GM19328 (cell line): ENCODE measurements at regions not wholly inside any gene's neighbourhood (a gene's known extent, or its start where the extent isn't known, plus 50 kb on each side); places are given as distances from the start of the nearest gene placed in this dataset.

Experiments
- ATAC-seq: cut with Tn5 transposase; IDR thresholded peaks from one replicate; pipeline ENCODE4 v1.9.1; 2021; ENCODE audit warnings: mild to moderate bottlenecking, moderate library complexity; ENCODE audit not compliant: unreplicated experiment

DNA sequence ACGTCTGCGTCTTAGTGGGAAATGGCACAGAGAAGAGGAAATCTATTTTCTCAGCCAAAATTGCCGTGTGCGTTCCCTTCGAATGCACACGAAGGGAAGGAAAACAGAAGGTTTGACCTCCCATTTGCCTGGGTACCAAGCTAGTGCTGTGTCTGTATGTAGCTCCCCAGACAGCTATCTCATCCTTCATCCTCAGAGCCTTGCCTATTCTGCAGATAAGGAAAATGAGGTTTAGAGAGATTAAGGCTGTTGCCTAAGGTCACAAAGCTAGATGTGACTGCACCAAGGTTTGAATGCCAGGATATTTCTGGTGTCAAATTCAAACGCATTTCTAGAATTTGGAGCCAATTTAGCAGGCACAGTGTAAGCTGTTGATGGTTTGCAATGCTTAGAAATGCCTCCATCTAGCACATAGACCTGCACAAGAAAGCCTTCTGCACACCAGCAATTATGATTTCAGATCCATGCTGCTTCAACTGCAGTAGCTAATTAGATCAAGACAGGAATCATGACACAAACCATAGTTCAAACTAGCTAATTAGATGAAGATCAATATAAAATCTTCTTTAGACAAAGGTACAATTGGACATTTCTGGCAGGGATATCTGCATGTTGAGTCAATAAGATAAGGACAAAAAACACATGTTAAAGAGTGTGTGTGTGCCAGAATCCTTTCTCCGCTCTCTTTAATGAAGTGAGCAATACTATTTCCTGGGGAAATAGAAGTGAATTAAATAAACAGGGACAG, 115.1 kb downstream of the CMPK2 start:
- no peak for ATAC-seq

DNA sequence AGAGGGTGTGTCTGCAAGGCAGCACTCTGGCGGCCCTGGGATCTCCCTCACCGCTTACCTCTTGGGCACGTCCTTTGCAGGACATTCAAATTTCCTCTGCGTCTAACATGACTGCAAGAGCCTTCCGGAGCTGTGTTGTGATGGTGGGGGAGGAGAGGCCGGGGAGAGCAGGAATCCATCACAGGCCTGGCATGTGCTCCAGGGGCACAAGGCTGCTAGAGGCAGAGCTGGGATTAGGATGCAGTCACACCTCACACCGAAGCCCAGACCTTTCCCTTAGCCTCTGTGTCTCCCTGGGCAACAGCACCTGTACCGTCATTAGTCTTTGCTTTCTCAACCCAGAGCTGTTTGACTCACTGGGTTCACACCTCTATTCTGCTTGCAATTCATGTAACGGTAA, 111.3 kb downstream of the CMPK2 start:
- ATAC-seq = no peak

DNA sequence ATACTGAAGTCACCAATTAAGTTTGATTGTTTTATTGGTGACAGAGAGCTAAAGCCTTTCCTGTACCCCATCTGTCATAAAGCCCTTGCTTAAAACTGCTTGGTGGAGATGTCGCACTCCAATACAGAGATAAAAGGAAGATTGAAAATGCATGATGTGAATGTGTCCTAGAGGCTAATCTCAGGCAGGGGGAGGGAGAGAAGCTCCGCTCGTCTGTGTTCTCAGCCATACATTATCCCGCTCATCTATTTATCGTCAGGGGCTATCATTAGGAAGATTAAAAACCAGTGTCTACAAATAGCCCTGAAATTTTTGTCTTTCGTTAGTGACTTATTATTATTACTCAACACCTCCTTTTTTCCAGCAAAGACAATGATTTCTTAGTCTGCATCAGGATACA, 110.3 kb downstream of the CMPK2 start:
- ATAC-seq = no peak

DNA sequence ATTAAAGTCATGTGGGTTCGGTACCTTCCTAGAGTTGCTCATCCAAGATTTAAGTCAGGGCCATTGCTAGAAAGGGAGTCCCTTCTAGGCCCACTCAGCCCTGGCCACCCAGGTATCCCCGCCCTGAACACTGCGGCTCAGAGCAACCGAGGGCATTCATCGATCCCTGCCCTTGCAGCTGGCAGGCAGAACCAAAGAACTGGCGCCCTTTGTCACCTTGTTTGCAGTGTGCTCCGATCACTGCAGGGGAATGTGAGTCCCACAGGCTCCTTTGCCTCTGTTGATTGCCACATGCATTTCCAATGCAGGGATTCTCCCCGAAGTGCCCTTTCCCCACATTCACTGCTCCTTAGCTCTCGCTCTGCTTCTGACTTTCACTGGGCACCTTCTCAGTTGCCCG, 108.5 kb downstream of the CMPK2 start:
- ATAC-seq = no peak

DNA sequence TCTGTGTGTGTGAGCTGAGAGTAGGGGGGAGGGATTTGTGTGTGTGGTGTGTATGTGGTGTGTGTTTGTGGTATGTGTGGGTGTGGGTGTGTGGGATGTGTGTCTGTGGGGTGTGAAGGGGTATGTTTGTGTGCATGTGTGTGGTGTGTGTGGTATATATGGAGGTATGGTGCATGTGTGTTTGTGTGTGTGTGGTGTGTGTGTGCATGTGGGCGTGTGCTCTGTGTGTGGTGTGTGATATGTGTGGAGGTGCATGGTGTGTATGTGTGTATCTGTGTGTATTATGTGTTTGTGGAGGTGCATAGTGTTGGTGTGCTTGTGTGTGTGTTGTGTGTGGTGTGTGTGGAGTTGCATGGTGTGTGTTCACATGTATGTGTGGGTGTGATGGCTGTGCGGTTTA, 106.0 kb downstream of the CMPK2 start:
- ATAC-seq = no peak

DNA sequence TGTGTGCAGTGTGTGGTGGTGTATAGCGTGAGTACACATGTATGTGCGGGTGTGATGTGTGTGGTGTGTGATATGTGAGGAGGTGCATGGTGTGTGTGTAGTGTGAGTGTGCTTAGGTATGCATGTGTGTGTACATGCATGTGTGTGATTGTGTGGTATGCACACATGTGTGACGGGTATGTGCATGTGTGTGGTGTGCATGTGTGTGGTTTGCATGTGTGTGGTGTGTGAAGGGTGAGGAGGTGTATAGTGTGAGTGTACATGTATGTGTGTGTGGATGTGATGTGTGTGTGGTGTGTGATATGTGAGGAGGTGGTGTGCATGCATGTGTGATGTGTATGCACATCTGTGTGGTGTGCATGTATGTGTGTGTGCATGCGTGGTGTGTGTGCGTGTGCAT, 105.6 kb downstream of the CMPK2 start:
- no peak for ATAC-seq

DNA sequence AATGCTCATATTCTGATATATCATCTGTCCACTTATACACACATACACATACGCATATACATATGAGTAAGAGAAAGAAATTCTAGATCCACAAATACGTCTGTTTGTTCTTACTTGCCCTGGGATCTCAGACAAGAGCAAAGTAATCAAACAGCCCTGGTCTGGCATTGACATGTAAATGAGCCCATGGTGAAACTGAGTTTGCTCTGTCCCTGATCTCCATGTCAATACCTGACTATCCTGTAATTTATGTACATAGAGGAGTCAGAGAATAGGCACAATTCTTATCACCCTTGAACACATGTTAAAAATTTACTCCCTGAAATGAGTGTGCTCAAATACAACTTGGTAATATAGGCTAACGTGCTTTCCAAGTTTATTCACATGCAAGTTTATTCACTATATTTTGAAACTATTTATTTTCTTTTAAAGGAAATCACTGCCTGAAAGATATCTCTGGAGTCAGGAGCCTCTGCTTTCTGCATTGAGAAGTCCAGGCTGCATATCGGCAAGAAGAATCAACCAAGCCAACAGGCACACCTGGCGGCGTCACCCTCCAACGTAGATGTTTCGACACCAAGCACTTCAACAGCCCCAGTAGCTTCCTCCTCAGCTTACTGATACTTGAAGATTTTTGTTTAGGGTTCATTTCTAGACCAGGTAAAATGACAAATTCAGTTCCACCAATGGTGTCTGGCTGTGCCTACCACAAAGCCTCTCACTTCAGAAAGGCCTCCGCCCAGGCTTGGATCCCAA, 100.6 kb downstream of the CMPK2 start:
- no peak for ATAC-seq

DNA sequence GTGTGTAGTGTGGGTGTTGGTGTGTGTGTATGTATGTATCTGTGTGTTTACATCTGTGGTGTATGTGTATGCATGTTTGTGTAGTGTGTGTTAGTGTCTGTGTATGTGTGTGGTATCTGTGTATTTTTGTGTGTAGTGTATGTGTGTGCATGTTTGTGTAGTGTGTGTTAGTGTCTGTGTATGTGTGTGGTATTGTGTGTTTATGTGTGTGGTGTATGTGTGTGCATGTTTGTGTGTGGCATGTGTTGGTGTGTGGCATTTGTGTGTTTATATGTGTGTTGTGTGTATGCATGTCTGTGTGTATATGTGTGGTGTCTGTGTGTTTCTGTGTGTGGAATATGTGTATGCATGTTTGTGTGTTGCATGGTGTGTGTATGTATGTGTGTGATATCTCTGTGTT, 96.4 kb downstream of the CMPK2 start:
- no peak for ATAC-seq

DNA sequence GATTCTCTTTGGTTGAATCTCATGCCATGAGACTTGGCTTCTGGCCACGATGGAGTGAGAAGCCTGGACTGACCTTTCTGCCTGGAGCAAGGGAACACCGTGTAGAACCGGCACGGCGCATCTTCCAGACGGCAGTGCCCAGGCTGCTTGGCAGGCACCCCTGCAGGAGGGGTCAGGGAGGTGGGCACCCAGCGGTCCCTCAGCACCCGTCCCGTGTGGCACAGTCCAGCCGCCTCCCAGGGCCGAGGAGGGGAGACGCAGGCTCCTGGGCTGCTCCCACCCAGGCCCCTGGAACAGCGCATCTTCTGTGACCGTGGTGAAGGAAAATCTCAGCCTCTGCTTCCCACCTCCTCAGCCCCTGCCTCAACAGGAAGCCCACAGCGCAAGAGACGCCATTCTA, 95.7 kb downstream of the CMPK2 start:
- no peak for ATAC-seq

DNA sequence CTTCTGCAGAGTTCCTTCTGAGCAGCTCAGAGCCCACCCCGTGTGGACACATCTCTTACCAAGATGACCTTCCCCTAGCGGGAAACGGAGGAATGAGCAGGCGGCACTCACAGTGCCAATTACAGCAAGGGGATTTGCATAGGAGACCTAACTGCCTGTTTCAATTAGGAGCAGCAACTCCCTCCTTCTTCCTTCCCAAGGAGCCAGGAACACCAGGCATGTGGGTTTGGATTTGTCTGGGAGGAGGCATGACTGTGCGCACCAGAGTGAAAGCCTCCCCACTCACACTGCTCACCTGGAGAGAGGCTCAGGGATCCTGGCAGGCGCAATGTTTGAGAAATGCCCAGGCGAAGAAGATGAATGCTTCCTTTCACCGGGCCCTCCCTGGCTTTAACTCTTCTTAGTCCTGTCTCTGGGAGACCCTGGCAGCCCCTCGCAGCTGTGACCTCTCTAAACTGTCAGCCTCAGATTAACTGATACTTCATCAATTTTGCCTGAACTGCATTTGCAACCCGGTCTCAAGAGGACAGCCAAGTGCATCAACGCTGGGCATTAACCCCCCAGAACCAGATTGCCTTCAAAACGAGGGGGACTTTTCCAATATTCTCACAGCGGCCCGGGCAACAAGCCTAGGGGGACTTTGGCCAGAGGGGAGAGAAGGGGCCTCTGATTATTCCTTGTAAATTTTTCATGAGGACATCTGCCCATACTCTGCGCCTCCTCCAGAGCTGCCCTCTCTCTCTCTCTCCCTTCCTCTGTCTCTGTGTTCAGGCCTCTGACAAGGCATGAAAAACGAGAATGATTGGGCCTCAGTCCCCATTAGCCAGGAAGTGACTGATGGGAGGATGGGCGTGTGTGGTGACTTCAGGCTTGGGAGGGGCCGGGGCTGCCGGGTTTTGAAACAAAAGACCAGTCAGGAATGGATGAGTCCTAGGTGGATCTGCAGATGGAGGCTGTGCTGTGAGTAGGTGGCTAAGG, 93.8 kb downstream of the CMPK2 start:
- ATAC-seq = no peak

DNA sequence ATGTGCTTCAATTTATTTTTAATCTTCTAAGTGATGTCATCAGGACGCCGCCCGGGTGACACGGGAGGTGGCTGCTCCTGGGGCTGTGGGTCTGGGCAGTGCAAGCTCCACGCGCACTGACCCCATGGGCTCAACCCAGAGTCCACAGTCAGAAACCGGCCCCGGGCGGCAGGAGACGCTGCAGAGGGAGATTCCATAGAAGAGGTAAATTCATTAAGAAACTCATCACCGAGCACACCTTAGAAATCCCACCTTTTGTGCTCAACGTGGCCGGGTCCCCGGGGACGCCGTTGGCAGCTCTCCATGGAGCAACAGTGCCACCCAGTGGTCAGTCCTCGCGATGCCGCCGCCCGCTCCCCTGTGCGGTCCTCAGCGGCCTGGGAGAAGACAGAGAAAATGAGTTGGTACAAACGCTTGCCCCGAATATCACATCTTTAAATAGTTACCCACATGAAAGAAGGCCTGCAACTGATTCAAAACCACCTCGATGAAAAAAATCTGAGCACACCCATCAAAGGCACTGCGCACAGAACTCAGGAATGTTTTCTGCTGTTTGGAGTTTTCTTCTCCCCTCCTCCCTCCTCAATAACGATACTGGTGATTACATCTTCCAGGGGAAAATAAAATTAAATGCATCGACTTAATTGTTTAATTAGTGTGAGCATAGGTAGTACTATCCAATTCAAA, 92.6 kb downstream of the CMPK2 start:
- ATAC-seq = peak; percentile 81

DNA sequence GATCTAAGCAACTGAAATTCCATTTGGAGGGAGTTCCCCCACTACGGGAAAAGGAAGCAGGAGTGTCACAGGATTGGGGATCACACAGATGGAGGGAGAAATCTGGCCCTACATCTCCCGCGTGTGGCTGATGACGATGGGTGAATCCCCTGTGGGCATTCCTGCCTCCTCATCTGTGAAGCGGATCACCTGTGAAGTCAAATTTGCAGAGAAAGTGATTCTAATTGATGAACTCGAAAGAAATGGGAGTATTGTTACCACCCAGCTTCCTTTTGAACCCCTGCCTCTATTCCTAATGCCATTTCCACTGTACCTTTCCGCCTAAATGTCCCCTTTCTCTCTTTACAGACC, 92.0 kb downstream of the CMPK2 start:
- no peak for ATAC-seq

DNA sequence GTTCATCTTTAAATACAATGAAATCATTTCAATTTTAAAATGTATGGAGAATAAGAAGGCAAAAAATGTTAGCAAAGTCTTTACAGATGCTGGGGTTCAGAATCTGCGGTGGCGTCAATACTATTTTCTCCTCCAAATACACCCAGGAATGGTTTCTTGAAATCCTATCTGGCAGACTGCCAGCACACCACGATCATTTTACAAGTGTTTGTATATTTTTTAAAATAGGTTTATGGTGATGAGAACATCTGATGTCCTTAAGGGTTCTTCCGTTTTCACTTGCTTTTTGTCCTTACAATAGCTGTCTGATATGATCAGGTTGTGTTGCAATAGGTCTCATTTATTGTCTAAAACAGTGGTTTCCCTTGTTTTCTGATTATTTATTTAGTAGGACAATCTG, 89.6 kb downstream of the CMPK2 start:
- no peak for ATAC-seq

DNA sequence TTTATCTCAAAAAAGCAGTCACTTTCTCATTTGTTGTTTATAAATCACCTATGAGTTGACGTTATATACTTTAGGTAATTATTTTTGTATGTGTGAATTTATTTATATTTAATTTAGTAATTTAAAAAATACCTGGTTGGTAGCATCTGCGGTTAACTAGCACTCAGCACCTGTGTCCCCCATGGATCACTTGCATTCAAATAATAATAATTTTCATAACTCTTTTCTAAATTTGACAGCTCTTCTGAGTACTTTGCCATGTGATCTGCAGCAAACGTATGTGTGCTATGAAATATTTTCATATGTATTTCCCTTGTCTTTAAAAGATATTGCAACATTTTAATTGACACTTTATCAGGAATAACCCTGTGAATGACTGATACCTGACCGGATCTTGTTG, 88.1 kb downstream of the CMPK2 start:
- ATAC-seq = no peak

DNA sequence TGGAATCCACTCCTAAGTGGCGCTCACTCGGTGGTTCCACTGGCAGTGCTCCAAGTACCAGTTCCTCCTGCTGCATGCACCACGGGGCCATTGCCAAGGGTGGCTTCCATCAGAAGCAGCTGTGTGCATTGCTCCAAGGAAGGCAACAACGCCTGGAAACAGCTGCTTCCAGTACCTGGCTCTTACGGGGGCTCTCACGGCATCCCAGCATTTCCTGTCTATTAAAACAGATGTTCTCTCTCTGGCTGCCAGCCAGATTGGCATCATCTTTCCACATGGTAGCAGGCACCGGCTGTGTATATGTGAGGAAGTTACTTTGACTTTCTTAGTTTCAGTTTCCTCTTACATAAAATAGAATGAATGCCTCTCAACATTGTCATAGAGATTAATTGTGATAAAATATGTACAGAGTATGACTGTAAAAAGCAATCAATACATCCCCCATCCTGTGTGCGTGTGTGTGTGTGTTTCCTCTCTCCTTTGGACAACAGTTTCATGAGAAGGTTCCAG, 84.9 kb downstream of the CMPK2 start:
- ATAC-seq = peak; percentile 58

DNA sequence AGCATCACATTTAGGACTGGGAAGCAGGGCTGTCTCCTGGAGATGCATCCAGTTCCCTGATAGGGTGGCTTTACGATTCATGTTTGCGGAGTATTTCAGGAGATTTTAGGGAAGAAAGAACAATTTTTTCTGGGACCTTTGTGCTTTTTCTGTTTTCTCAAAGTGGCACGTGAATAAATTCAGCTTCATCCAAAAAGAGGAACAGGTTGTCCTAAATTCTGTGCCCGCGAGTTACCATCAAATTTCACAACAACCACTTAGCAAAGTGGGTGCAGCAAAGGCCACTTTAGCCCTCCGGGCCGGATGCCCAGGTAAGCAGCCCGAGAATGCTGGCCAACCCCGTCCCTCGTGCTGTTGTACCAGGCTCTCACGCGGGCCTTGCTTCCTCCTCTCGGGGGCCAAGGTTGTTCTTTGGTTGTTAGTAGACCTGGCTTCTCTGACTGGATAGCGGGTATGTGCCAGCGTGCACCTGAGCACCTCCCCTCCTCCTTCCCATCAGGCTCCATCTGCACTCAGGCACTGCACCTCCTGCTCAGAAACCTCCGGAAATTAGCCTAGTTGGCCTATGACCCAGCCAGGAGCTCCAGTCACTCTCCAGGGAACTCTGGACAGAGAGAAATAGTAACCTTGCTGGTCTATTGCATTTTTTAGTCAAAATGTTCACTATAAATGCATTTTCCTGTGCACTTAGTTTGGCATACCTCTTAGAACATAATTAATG, 83.0 kb downstream of the CMPK2 start:
- no peak for ATAC-seq

DNA sequence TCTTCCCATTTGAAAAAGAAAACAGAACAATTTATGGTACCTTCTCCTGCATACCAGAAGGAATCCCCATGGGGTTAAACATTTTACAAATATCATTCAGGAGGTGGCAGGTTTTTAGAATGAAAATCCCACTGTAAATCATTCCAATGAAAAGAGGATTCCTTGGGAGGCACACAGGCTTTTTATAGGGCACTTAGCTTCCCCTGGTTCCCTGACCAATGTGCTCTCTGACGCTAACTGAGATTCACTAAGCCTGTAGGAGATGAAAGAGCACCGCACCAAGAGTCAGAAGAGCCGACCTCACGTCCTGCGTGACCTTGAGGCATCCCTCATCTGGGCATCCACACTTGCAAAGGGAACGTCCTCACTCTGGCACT, 82.5 kb downstream of the CMPK2 start:
- ATAC-seq = no peak

DNA sequence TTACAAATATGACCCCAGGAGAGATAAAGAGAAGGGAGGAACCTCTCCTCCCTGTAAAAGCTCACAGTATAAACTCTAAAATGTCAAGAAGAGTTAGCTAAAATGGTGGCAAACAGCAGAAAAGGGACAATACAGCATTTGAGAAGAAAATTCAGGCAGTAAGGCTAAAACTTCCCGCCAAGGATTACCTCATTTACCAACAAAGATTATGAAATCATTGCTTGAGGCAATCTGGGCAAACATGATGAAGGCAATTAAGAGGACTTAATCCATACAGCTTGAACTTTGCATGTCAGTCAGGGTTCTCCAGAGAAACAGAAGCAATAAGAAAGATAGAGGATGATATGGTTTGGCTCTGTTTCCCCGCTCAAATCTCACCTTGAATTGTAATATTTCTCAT, 81.4 kb downstream of the CMPK2 start:
- ATAC-seq = no peak

DNA sequence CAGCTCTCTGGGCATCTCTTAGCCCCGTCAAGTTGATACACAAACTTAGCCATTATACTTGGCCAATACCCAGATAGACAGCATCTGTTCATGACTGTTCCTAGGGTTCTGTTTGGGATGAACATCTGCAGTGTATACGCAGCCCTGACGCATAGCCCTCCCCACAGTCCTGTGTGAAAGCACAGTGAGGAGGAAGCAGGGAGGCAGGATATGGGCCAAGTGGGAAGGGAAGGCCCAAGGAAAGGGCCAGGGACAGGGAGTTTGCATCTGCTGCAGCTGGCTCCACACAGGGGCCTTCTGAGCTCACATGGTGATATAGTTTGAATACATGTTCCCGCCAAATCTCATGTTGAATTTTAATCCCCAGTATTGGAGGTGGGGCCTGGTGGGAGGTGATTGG, 80.2 kb downstream of the CMPK2 start:
- ATAC-seq = no peak

DNA sequence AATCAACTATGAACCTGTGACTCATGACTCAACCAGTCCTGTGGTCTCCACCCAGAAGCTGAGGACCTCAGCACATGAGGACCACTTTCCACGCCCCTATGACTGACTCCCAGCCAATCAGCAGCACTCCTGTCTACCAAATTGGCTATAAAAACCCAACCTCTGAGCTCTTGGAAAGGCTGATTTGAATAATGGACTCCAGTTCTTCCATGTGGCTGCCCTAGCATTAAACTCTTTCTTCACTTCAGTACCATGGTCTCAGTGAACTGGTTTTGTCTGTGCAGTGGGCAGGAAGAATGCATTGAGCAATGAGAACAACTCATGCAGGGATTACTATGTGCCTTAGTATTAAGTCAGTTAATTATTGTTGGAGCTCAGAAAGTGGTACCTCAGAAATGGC, 78.3 kb downstream of the CMPK2 start:
- no peak for ATAC-seq
